ENCODE measurements at regions not wholly inside any gene's neighbourhood (a gene's known extent, or its start where the extent isn't known, plus 50 kb on each side); places are given as distances from the start of the nearest gene placed in this dataset.

DNA sequence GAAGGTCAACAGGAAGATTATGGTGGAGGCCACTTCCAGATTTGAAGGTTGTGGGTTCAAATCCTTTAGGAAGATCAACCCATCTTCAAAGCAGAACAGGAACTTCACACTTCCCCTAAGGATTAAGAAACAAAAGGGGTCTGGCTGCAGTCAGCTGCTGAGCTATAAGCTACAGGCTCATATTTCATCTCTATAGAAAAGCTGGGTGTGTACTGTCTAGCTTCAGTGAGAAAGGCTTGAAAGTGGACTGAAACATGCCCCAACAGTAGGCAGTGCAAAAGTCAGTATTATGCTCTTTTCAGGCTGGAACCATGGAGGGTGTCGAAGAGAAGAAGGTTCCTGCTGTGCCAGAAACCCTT, 60.1 kb upstream of the SPDEF start:
- H3K9me3 ChIP-seq (ENCODE audit: severe bottlenecking): no peaks in the 10 kb centered on the region
- no peak for DNase-seq
- H3K27me3 ChIP-seq (ENCODE audit: insufficient read depth, low read depth, severe bottlenecking): no peaks in the 10 kb centered on the region
- no peak for TF ChIP-seq CTCF (IDR thresholded peaks at IDR 0.05; ENCODE audit: low read depth, low read length)
- H3K4me3 ChIP-seq (ENCODE audit: low read depth, low read length): no peak overlapping the region
- no peak overlapping the region for H3K27ac ChIP-seq
- peaks cover 4% of the 10 kb centered on the region for H3K36me3 ChIP-seq

DNA sequence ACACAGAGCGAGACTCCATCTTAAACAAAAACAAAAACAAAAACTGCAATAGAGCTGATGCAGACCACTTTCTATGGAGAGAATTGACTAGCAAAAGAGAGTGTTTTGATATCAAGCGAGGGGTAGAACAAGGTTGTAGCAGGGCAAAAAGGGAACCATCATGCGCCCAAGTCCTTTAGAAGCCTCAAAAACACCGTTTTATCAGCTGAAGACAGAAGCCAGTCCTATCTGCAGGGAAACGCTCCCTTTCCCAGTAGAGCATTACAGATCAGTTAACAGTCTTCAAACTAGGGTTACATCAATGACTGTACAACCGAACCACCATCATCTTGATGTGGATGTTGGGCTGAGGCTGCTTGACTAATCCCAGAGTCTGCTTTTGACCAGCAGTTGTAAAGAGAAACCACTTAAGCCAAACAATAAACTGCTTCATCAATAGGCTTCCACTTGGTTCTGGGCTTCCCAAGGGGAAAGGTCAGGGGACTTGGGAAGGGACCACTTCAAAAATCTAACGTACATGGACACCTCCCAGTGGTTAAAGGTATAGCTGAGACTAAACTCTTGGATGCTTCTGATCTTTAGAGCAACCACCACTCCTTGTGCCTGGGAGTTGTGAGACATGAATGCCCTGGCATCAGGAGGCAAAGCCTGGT, 59.6 kb upstream of the SPDEF start:
- H3K4me3 ChIP-seq (ENCODE audit: low read depth, low read length): no peak overlapping the region
- DNase-seq: no peak
- H3K9me3 ChIP-seq (ENCODE audit: severe bottlenecking): no peaks in the 10 kb centered on the region
- no peak for TF ChIP-seq CTCF (IDR thresholded peaks at IDR 0.05; ENCODE audit: low read depth, low read length)
- no peak overlapping the region for H3K27ac ChIP-seq
- no peaks in the 10 kb centered on the region for H3K27me3 ChIP-seq (ENCODE audit: insufficient read depth, low read depth, severe bottlenecking)
- H3K36me3 ChIP-seq: peaks cover 4% of the 10 kb centered on the region

DNA sequence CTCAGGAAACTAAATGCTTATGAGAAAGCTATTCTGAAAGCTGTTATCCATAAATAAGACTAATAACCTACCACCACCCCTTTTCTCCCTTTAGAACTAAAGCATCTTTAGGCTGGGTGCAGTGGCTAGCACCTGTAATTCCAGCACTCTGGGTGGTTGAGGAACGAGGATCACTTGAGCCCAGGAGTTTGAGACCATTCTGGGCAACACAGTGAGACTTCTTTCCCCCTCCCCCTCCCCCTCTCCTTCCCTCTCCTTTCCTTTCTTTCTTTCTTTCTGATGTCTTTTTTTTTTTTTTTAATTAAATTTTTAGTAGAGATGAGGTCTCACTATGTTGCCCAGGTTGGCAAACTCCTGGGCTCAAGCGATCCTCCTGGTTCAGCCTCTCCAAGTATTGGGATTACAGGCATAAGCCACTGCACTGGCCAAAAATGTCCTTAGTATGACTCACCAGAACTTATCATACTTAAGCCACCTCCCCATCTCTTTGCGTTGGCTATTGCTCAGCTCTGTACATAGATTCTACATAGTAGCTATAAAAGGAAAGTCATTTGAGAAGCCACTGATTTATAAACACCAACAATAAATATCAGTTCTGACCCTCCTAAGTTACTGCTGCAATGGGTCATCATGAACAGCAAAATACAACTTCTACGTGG, 54.8 kb upstream of the SPDEF start:
- no peaks in the 10 kb centered on the region for H3K27me3 ChIP-seq (ENCODE audit: insufficient read depth, low read depth, severe bottlenecking)
- no peak for DNase-seq
- peaks cover 11% of the 10 kb centered on the region for H3K36me3 ChIP-seq
- TF ChIP-seq CTCF (IDR thresholded peaks at IDR 0.05; ENCODE audit: low read depth, low read length): no peak
- no peak overlapping the region for H3K4me3 ChIP-seq (ENCODE audit: low read depth, low read length)
- H3K27ac ChIP-seq: no peak overlapping the region
- H3K9me3 ChIP-seq (ENCODE audit: severe bottlenecking): no peaks in the 10 kb centered on the region

GRCh38 chr6:34608321-34609091, 52.4 kb upstream of the SPDEF start:
- no peak overlapping the region for H3K27ac ChIP-seq
- DNase-seq: no peak

More at GRCh38 chr6:34608321-34609091, 52.4 kb upstream of the SPDEF start:
- no peaks in the 10 kb centered on the region for H3K27me3 ChIP-seq (ENCODE audit: insufficient read depth, low read depth, severe bottlenecking)
- TF ChIP-seq CTCF (IDR thresholded peaks at IDR 0.05; ENCODE audit: low read depth, low read length): no peak
- H3K36me3 ChIP-seq: peaks cover 24% of the 10 kb centered on the region
- H3K4me3 ChIP-seq (ENCODE audit: low read depth, low read length): no peak overlapping the region
- H3K9me3 ChIP-seq (ENCODE audit: severe bottlenecking): no peaks in the 10 kb centered on the region

Measured in WERI-Rb-1 (cell line).